ENCODE measurements at regions not wholly inside any gene's neighbourhood (a gene's known extent, or its start where the extent isn't known, plus 50 kb on each side); places are given as distances from the start of the nearest gene placed in this dataset.

GRCh38 chr21:29989634-29990234, 49.9 kb upstream of the GRIK1 start:
- FAIRE-seq, result no peak
- no peak for DNase-seq (ENCODE audit: low read depth, low spot score)
- intact Hi-C loops (cut with micrococcal nuclease; ENCODE audit: unreplicated experiment), result no loop called here
- no peak for ATAC-seq
- ChIA-PET RAD21 (ENCODE audit: unreplicated experiment) (no interaction called here), SMC1A (ENCODE audit: uncharacterized antibody, unreplicated experiment) (no interaction called here), POLR2A (no interaction called here), CTCF (no interaction called here)
- BruUV-seq (replicated peaks), result no TSS peak
- Histone ChIP-seq H3K4me2 (ENCODE audit: control insufficient read depth, insufficient read depth) (no peak overlapping the region), H3K79me2 (ENCODE audit: control insufficient read depth, insufficient read depth, low read length) (no peaks in the 10 kb centered on the region), H3K36me3 (ENCODE audit: control insufficient read depth in 2 of 2, insufficient read depth in 2 of 2, low read length in 1 of 2) (no peaks in the 10 kb centered on the region), H3K27me3 (replicated peaks in 1 of 2; ENCODE audit: control insufficient read depth in 2 of 2, insufficient read depth in 2 of 2, low read length in 1 of 2) (no peaks in the 10 kb centered on the region), H3K4me3 (no peak overlapping the region), H3K9ac (ENCODE audit: control insufficient read depth, insufficient read depth, low read length) (no peak overlapping the region), H2AFZ (ENCODE audit: control insufficient read depth, low read depth, low read length) (no peak overlapping the region), H3K9me3 (replicated peaks; ENCODE audit: control insufficient read depth, insufficient read depth, low read length) (no peaks in the 10 kb centered on the region), H3K4me1 (ENCODE audit: control insufficient read depth, insufficient read depth, low read length) (no peaks in the 10 kb centered on the region), H3K27ac (ENCODE audit: control insufficient read depth, insufficient read depth) (no peak overlapping the region), H4K20me1 (ENCODE audit: control insufficient read depth, insufficient read depth) (no peaks in the 10 kb centered on the region)
- TF ChIP-seq FOS (IDR thresholded peaks at IDR 0.05; ENCODE audit: borderline replicate concordance, extremely low read depth, insufficient read length), result no peak
- TF ChIP-seq ZNF207 (IDR thresholded peaks at IDR 0.05; ENCODE audit: borderline replicate concordance), result no peak
- TF ChIP-seq ZBTB33 (IDR thresholded peaks at IDR 0.05), result no peak
- TF ChIP-seq, protein P1, sequence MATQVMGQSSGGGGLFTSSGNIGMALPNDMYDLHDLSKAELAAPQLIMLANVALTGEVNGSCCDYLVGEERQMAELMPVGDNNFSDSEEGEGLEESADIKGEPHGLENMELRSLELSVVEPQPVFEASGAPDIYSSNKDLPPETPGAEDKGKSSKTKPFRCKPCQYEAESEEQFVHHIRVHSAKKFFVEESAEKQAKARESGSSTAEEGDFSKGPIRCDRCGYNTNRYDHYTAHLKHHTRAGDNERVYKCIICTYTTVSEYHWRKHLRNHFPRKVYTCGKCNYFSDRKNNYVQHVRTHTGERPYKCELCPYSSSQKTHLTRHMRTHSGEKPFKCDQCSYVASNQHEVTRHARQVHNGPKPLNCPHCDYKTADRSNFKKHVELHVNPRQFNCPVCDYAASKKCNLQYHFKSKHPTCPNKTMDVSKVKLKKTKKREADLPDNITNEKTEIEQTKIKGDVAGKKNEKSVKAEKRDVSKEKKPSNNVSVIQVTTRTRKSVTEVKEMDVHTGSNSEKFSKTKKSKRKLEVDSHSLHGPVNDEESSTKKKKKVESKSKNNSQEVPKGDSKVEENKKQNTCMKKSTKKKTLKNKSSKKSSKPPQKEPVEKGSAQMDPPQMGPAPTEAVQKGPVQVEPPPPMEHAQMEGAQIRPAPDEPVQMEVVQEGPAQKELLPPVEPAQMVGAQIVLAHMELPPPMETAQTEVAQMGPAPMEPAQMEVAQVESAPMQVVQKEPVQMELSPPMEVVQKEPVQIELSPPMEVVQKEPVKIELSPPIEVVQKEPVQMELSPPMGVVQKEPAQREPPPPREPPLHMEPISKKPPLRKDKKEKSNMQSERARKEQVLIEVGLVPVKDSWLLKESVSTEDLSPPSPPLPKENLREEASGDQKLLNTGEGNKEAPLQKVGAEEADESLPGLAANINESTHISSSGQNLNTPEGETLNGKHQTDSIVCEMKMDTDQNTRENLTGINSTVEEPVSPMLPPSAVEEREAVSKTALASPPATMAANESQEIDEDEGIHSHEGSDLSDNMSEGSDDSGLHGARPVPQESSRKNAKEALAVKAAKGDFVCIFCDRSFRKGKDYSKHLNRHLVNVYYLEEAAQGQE (IDR thresholded peaks at IDR 0.05; ENCODE audit: low read depth, low read length), result no peak
- TF ChIP-seq ZBTB40 (IDR thresholded peaks at IDR 0.05; ENCODE audit: borderline replicate concordance), result no peak
- TF ChIP-seq FOXM1 (IDR thresholded peaks at IDR 0.05; ENCODE audit: low read depth, low read length), result no peak
- no peak for TF ChIP-seq NKRF (conservative IDR thresholded peaks at IDR 0.05)
- TF ChIP-seq PAX8 (IDR thresholded peaks at IDR 0.05), result no peak
- 41% methylated on average over 3 of the region's 3 CpGs for WGBS (ENCODE audit: insufficient coverage, insufficient replicate concordance, low lambda C conversion rate, missing lambda C conversion rate)
- in situ Hi-C loops (cut with MboI), result no loop called here
